ENCODE measurements at regions not wholly inside any gene's neighbourhood (a gene's known extent, or its start where the extent isn't known, plus 50 kb on each side); places are given as distances from the start of the nearest gene placed in this dataset.

GRCh38 chr2:103781313-103781712 lies 1019.5 kb downstream of the TMEM182 start:
- Histone ChIP-seq H3K27me3 (ENCODE audit: control insufficient read depth, insufficient read depth, low read length) (no peaks in the 10 kb centered on the region), H3K9me3 (ENCODE audit: control insufficient read depth, insufficient read depth, low read length) (no peaks in the 10 kb centered on the region; the same call in 1 of the 2 replicates), H3K4me3 (ENCODE audit: low read depth, low read length) (no peak overlapping the region), H3K27ac (ENCODE audit: low read depth, low read length) (no peak overlapping the region)
- TF ChIP-seq CTCF (IDR thresholded peaks at IDR 0.05; ENCODE audit: low read depth, low read length) = no peak
- ChIA-PET POLR2A (no interaction called here), CTCF (no interaction called here)
- DNase-seq (ENCODE audit: low read depth, low spot score) = no peak

GRCh38 chr2:103784261-103784660 lies 1022.4 kb downstream of the TMEM182 start:
- TF ChIP-seq CTCF (IDR thresholded peaks at IDR 0.05; ENCODE audit: low read depth, low read length) = no peak
- no peak for DNase-seq (ENCODE audit: low read depth, low spot score)
- no peaks in the 10 kb centered on the region; the same call in 1 of the 2 replicates for H3K9me3 ChIP-seq (ENCODE audit: control insufficient read depth, insufficient read depth, low read length)
- no peak overlapping the region for H3K4me3 ChIP-seq (ENCODE audit: low read depth, low read length)
- no peak overlapping the region for H3K27ac ChIP-seq (ENCODE audit: low read depth, low read length)
- POLR2A ChIA-PET = no interaction called here
- CTCF ChIA-PET = no interaction called here
- no peaks in the 10 kb centered on the region for H3K27me3 ChIP-seq (ENCODE audit: control insufficient read depth, insufficient read depth, low read length)

GRCh38 chr2:103785432-103785831 lies 1023.6 kb downstream of the TMEM182 start:
- no peak overlapping the region for H3K27ac ChIP-seq (ENCODE audit: low read depth, low read length)
- no peaks in the 10 kb centered on the region for H3K27me3 ChIP-seq (ENCODE audit: control insufficient read depth, insufficient read depth, low read length)
- POLR2A ChIA-PET = no interaction called here
- no peak for DNase-seq (ENCODE audit: low read depth, low spot score)
- H3K9me3 ChIP-seq (ENCODE audit: control insufficient read depth, insufficient read depth, low read length) = no peaks in the 10 kb centered on the region; the same call in 1 of the 2 replicates
- no peak for TF ChIP-seq CTCF (IDR thresholded peaks at IDR 0.05; ENCODE audit: low read depth, low read length)
- H3K4me3 ChIP-seq (ENCODE audit: low read depth, low read length) = no peak overlapping the region
- CTCF ChIA-PET = no interaction called here

- no peaks in the 10 kb centered on the region; the same call in 1 of the 2 replicates for H3K9me3 ChIP-seq (ENCODE audit: control insufficient read depth, insufficient read depth, low read length)
- H3K27me3 ChIP-seq (ENCODE audit: control insufficient read depth, insufficient read depth, low read length) = no peaks in the 10 kb centered on the region
- H3K4me3 ChIP-seq (ENCODE audit: low read depth, low read length) = no peak overlapping the region
- TF ChIP-seq CTCF (IDR thresholded peaks at IDR 0.05; ENCODE audit: low read depth, low read length) = no peak
- POLR2A ChIA-PET = no interaction called here
- no peak for DNase-seq (ENCODE audit: low read depth, low spot score)
- H3K27ac ChIP-seq (ENCODE audit: low read depth, low read length) = no peak overlapping the region
- CTCF ChIA-PET = no interaction called here
Observed at GRCh38 chr2:103785956-103786355, 1024.1 kb downstream of the TMEM182 start.

- Histone ChIP-seq H3K27me3 (ENCODE audit: control insufficient read depth, insufficient read depth, low read length) (no peaks in the 10 kb centered on the region), H3K9me3 (ENCODE audit: control insufficient read depth, insufficient read depth, low read length) (no peaks in the 10 kb centered on the region; the same call in 1 of the 2 replicates), H3K27ac (ENCODE audit: low read depth, low read length) (no peak overlapping the region), H3K4me3 (ENCODE audit: low read depth, low read length) (no peak overlapping the region)
- CTCF ChIA-PET = no interaction called here
- POLR2A ChIA-PET = no interaction called here
- TF ChIP-seq CTCF (IDR thresholded peaks at IDR 0.05; ENCODE audit: low read depth, low read length) = no peak
- no peak for DNase-seq (ENCODE audit: low read depth, low spot score)
Observed at GRCh38 chr2:103788389-103788788, 1026.6 kb downstream of the TMEM182 start.

All from AG04450 (cell line).